ENCODE measurements at regions not wholly inside any gene's neighbourhood (a gene's known extent, or its start where the extent isn't known, plus 50 kb on each side); places are given as distances from the start of the nearest gene placed in this dataset.

DNA sequence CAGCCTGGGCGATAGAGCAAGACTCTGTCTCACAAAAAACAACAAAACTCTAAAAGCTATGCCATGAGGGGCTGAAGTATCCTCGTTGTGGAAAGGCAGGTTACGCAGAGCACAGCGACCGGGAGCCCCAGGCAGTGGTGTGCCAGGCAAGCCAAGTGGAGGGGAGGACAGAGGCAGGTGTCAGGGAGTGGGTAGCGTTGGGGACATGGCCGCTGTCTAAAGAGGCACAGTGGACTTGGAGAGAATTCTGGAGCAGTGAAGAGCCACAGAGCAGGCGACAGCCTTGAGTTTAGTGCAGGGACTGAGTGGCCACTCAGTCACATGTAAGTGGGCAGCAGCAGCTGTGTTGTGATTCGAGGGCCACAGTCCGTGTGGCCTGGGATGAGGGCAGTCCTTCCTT is 541.7 kb downstream of the FGF9 start:
- H3K4me3 ChIP-seq (ENCODE audit: low read depth, low read length): no peak overlapping the region
- no peak for TF ChIP-seq CTCF (IDR thresholded peaks at IDR 0.05; ENCODE audit: borderline replicate concordance, insufficient read depth, low read depth, low read length)

GRCh38 chr13:22214184-22214583 is 543.3 kb downstream of the FGF9 start:
- TF ChIP-seq CTCF (IDR thresholded peaks at IDR 0.05; ENCODE audit: borderline replicate concordance, insufficient read depth, low read depth, low read length): no peak
- H3K4me3 ChIP-seq (ENCODE audit: low read depth, low read length): no peak overlapping the region

GRCh38 chr13:22218797-22219196 is 547.9 kb downstream of the FGF9 start:
- no peak overlapping the region for H3K4me3 ChIP-seq (ENCODE audit: low read depth, low read length)
- TF ChIP-seq CTCF (IDR thresholded peaks at IDR 0.05; ENCODE audit: borderline replicate concordance, insufficient read depth, low read depth, low read length): no peak

DNA sequence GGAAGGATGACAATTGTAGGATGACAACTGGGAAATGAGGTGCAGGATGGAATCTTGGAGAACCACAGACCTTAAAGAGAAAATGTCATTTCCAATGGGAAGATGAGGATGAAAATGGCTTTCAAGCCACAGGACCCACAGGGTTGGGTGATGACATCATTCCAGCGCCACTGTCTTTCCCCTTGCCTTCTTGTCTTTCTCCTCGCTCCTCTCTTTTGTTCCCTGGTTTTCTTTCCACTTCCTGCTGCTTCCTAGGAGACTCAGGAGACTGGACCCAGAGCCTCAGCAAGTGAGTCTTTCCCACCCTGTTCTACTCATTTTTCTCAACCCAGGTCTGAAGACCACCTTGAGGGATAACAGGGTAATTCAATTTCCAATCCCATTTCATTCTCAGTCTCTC is 548.8 kb downstream of the FGF9 start:
- no peak for TF ChIP-seq CTCF (IDR thresholded peaks at IDR 0.05; ENCODE audit: borderline replicate concordance, insufficient read depth, low read depth, low read length)
- no peak overlapping the region for H3K4me3 ChIP-seq (ENCODE audit: low read depth, low read length)

GRCh38 chr13:22220151-22221135 is 549.6 kb downstream of the FGF9 start:
- no peak for TF ChIP-seq CTCF (IDR thresholded peaks at IDR 0.05; ENCODE audit: borderline replicate concordance, insufficient read depth, low read depth, low read length)
- H3K4me3 ChIP-seq (ENCODE audit: low read depth, low read length): no peak overlapping the region

- no peak overlapping the region for H3K4me3 ChIP-seq (ENCODE audit: low read depth, low read length)
- no peak for TF ChIP-seq CTCF (IDR thresholded peaks at IDR 0.05; ENCODE audit: borderline replicate concordance, insufficient read depth, low read depth, low read length)
These were observed 552.5 kb downstream of the FGF9 start for GRCh38 chr13:22223411-22223810.

DNA sequence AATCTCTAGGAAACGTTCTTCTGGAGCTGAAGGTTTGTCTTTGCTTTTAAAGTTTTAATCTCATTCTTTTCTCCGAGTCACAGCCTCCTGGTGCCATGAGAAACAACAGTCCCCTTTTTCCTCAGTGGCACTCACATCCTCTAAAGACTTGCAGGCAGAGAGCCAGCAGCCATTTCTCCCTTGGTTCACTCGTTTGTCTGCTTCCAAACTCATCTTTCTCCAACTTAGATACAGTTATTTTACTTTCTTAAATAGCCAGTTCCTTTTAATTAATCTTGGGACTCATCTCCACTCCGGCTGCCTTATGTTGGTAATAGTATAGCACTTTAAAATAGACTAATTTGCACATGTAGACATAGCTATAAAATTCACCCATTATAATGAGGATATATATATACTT is 555.2 kb downstream of the FGF9 start:
- no peak overlapping the region for H3K4me3 ChIP-seq (ENCODE audit: low read depth, low read length)
- no peak for TF ChIP-seq CTCF (IDR thresholded peaks at IDR 0.05; ENCODE audit: borderline replicate concordance, insufficient read depth, low read depth, low read length)

Data from GM12875 (cell line).